ENCODE measurements at regions not wholly inside any gene's neighbourhood (a gene's known extent, or its start where the extent isn't known, plus 50 kb on each side); places are given as distances from the start of the nearest gene placed in this dataset.

GRCh38 chr3:20726786-20727185, 540.8 kb upstream of the SGO1 start:
- TF ChIP-seq, protein P1, sequence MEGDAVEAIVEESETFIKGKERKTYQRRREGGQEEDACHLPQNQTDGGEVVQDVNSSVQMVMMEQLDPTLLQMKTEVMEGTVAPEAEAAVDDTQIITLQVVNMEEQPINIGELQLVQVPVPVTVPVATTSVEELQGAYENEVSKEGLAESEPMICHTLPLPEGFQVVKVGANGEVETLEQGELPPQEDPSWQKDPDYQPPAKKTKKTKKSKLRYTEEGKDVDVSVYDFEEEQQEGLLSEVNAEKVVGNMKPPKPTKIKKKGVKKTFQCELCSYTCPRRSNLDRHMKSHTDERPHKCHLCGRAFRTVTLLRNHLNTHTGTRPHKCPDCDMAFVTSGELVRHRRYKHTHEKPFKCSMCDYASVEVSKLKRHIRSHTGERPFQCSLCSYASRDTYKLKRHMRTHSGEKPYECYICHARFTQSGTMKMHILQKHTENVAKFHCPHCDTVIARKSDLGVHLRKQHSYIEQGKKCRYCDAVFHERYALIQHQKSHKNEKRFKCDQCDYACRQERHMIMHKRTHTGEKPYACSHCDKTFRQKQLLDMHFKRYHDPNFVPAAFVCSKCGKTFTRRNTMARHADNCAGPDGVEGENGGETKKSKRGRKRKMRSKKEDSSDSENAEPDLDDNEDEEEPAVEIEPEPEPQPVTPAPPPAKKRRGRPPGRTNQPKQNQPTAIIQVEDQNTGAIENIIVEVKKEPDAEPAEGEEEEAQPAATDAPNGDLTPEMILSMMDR (IDR thresholded peaks at IDR 0.05), result no peak
- TF ChIP-seq POLR2AphosphoS5 (IDR thresholded peaks at IDR 0.05) (no peak), POLR2A (IDR thresholded peaks at IDR 0.05) (no peak), EP300 (IDR thresholded peaks at IDR 0.05) (no peak)
